HEK293T (cell line): ENCODE measurements at regions not wholly inside any gene's neighbourhood (a gene's known extent, or its start where the extent isn't known, plus 50 kb on each side); places are given as distances from the start of the nearest gene placed in this dataset.

Experiments
- CTCF ChIA-PET: fragments of 350-600 bp; formaldehyde crosslinking; extraction: SDS; loops from one replicate; lab custom pipeline; 2021; ENCODE audit warnings: antibody characterized with exemption, inconsistent platforms; lab: Yijun Ruan, JAX
- POLR2A ChIA-PET: fragments of 350-600 bp; formaldehyde crosslinking; extraction: SDS; loops from one replicate; lab custom pipeline; 2020; ENCODE audit warnings: antibody characterized with exemption, inconsistent platforms; lab: Yijun Ruan, JAX
- DNase-seq: peaks from one replicate; pipeline ENCODE4 v3.0.0; 2012; ENCODE audit warnings: mixed read lengths; ENCODE audit errors: extremely low spot score
- ARNT ChIP-seq: fragments of 450-650 bp; IDR thresholded peaks from 2 replicates; pipeline ENCODE4 v1.6.1; 2017; ENCODE audit warnings: mild to moderate bottlenecking
- BHLHE40 ChIP-seq: fragments of 450-650 bp; IDR thresholded peaks from 2 replicates; pipeline ENCODE4 v1.6.1; 2016; ENCODE audit warnings: mild to moderate bottlenecking, moderate library complexity, borderline replicate concordance
- CTBP1 ChIP-seq: fragments of 450-650 bp; IDR thresholded peaks from 2 replicates; pipeline ENCODE4 v1.6.1; 2016; ENCODE audit warnings: borderline replicate concordance
- ELF4 ChIP-seq: fragments of 450-650 bp; IDR thresholded peaks from 2 replicates; pipeline ENCODE4 v1.6.1; 2017; ENCODE audit warnings: antibody characterized with exemption
- FOXA1 ChIP-seq: fragments of 450-650 bp; IDR thresholded peaks from 2 replicates; pipeline ENCODE4 v1.6.1; 2016; ENCODE audit warnings: mild to moderate bottlenecking
- FOXK2 ChIP-seq: fragments of 450-650 bp; IDR thresholded peaks from 2 replicates; pipeline ENCODE4 v1.6.1; 2016; ENCODE audit warnings: mild to moderate bottlenecking
- FOXM1 ChIP-seq: fragments of 450-650 bp; IDR thresholded peaks from 2 replicates; pipeline ENCODE4 v1.6.1; 2017; ENCODE audit warnings: mild to moderate bottlenecking, borderline replicate concordance
- HDGF ChIP-seq: fragments of 450-650 bp; IDR thresholded peaks from 2 replicates; pipeline ENCODE4 v1.6.1; 2017; ENCODE audit warnings: antibody characterized with exemption, borderline replicate concordance
- L3MBTL2 ChIP-seq: fragments of 450-650 bp; conservative IDR thresholded peaks from 2 replicates; pipeline ENCODE4 v1.6.1; 2016; ENCODE audit warnings: mild to moderate bottlenecking
- LEF1 ChIP-seq: fragments of 450-650 bp; IDR thresholded peaks from 2 replicates; pipeline ENCODE4 v1.6.1; 2017; ENCODE audit warnings: mild to moderate bottlenecking, borderline replicate concordance
- NFRKB ChIP-seq: fragments of 450-650 bp; IDR thresholded peaks from 2 replicates; pipeline ENCODE4 v1.6.1; 2016; ENCODE audit warnings: mild to moderate bottlenecking, moderate library complexity
- SP1 ChIP-seq: fragments of 450-650 bp; IDR thresholded peaks from 2 replicates; pipeline ENCODE4 v1.6.1; 2017
- SUZ12 ChIP-seq: fragments of 450-650 bp; IDR thresholded peaks from 2 replicates; pipeline ENCODE4 v1.6.1; 2016; ENCODE audit warnings: mild to moderate bottlenecking
- TARDBP ChIP-seq: fragments of 450-650 bp; IDR thresholded peaks from 2 replicates; pipeline ENCODE4 v1.6.1; 2016
- ZNF384 ChIP-seq: fragments of 450-650 bp; IDR thresholded peaks from 2 replicates; pipeline ENCODE4 v1.6.1; 2016
- TF ChIP-seq, protein P1 (sequence below): fragments of 450-650 bp; IDR thresholded peaks from 2 replicates; pipeline ENCODE4 v1.6.1; 2016

GRCh38 chr10:33638374-33638773 is 303.9 kb upstream of the NRP1 start:
- ChIA-PET CTCF (no interaction called here), POLR2A (no interaction called here)

DNA sequence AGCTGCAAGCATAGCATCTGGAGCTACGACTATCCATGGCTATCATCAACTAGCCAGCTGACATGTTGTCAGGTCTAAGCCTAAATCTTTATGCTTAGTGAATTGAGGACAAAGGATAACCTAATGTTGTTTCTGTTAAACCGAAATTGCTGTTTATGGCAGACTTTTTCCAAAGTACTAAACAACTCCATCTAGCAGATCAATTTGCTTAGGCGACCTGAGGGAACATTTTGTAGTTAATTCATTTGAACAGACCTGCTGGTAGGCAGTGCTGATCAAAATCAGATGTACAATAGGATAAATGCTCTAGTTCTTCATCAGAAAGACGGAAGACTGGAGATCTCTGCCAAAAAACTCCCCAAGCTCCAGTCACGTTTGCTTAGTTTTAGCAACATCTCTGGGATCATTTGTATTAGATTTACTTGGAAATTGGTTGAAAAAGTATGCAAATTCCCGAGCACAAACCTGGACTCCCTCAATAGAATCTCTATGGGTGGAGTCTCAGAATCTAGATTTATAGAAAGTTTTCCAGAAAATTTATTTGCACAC is 301.6 kb upstream of the NRP1 start:
- ChIA-PET POLR2A (no interaction called here), CTCF (no interaction called here)
- no peak for DNase-seq
- TF ChIP-seq BHLHE40: no peak
- TF ChIP-seq LEF1: no peak
- TF ChIP-seq SUZ12: no peak
- TF ChIP-seq ARNT: no peak
- no peak for TF ChIP-seq L3MBTL2
- TF ChIP-seq, protein P1, sequence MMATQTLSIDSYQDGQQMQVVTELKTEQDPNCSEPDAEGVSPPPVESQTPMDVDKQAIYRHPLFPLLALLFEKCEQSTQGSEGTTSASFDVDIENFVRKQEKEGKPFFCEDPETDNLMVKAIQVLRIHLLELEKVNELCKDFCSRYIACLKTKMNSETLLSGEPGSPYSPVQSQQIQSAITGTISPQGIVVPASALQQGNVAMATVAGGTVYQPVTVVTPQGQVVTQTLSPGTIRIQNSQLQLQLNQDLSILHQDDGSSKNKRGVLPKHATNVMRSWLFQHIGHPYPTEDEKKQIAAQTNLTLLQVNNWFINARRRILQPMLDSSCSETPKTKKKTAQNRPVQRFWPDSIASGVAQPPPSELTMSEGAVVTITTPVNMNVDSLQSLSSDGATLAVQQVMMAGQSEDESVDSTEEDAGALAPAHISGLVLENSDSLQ: no peak
- no peak for TF ChIP-seq FOXK2
- TF ChIP-seq ELF4: no peak
- TF ChIP-seq FOXA1: no peak

More at GRCh38 chr10:33638374-33638773, 303.9 kb upstream of the NRP1 start:
- TF ChIP-seq LEF1: no peak
- TF ChIP-seq, protein P1: no peak
- TF ChIP-seq NFRKB: no peak
- no peak for TF ChIP-seq ZNF384
- no peak for TF ChIP-seq FOXM1
- TF ChIP-seq TARDBP: no peak
- TF ChIP-seq BHLHE40: no peak
- TF ChIP-seq ARNT: no peak
- no peak for TF ChIP-seq ELF4
- no peak for TF ChIP-seq HDGF
- no peak for TF ChIP-seq L3MBTL2
- TF ChIP-seq SP1: no peak
- DNase-seq: no peak

DNA sequence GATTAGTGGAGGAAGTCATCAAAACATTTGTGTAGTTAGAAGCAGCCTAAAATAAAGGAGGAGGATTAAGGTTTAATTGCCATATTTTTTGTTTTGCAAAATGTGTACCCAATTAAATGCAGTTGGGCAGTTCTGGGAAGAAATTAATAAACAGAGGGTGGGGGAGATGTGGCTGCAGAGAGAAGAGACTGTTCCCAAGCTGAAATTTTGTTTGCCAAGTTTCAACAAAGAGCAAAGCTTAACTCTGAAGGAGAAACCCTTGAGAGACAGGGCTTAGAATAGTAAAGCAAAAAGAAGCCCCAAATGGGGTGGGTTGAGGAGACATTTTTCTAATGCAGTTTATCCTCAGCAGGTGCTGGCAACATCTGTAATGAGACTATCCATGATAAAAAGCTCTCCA is 298.0 kb upstream of the NRP1 start:
- CTCF ChIA-PET: no interaction called here
- POLR2A ChIA-PET: no interaction called here
- TF ChIP-seq NFRKB (no peak), FOXK2 (no peak), ARNT (no peak), ZNF384 (no peak), SUZ12 (no peak), FOXM1 (no peak), LEF1 (no peak), BHLHE40 (no peak), ELF4 (no peak), TARDBP (no peak), L3MBTL2 (no peak), FOXA1 (no peak)
- TF ChIP-seq, protein P1: no peak
- DNase-seq: no peak

DNA sequence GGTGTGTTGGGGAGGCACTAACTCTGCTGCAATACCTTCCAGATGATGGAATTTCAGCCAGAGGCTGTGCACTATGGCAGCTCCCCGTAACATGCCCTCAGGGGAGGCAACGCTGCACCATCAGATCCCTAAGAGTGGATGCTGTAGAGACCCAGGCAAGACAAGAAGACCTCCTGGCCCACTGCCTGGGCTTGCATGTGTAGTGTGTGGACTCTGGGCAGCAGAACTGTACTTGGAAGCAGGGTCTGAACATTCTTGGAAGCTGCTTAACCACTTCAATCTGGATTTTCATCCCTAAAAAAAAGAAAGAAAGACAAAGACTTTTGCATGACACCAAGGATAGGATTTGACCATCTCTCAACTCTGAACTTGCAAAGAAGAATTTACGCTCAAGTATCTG is 297.5 kb upstream of the NRP1 start:
- DNase-seq: no peak
- ChIA-PET CTCF (no interaction called here), POLR2A (no interaction called here)
- no peak for TF ChIP-seq HDGF
- TF ChIP-seq, protein P1: no peak
- no peak for TF ChIP-seq ZNF384
- TF ChIP-seq ARNT: no peak
- TF ChIP-seq FOXA1: no peak
- no peak for TF ChIP-seq ELF4
- TF ChIP-seq FOXM1: no peak

GRCh38 chr10:33630761-33631160 is 296.3 kb upstream of the NRP1 start:
- TF ChIP-seq FOXK2 (no peak), CTBP1 (no peak), L3MBTL2 (no peak), SUZ12 (no peak), ARNT (no peak), FOXM1 (no peak), TARDBP (no peak)
- TF ChIP-seq, protein P1: no peak
- ChIA-PET POLR2A (no interaction called here), CTCF (no interaction called here)
- DNase-seq: no peak

DNA sequence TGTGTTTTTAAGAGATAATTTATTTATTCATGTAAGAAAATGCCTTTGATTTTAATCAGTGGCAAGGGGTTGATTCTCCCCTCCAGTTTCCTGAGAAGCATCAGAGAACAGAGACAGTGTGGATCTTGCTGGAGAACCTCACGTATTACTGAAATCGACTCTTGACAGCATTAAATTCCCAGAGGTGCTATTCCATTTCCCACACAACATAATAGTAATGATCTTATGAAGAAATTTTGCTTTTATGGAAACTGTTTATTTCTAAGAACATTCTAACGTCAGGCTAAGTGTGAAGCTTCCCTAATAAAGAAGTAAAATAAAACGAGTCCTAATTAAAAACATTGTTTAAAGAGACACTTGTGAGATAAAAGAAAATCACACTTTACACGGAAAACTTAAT is 293.1 kb upstream of the NRP1 start:
- DNase-seq: no peak
- ChIA-PET CTCF (no interaction called here), POLR2A (no interaction called here)
- TF ChIP-seq SP1: no peak
- TF ChIP-seq ELF4: no peak
- TF ChIP-seq ARNT: no peak
- no peak for TF ChIP-seq FOXK2
- TF ChIP-seq CTBP1: no peak
- TF ChIP-seq SUZ12: no peak
- no peak for TF ChIP-seq FOXM1
- no peak for TF ChIP-seq L3MBTL2
- TF ChIP-seq LEF1: no peak
- no peak for TF ChIP-seq BHLHE40
- TF ChIP-seq FOXA1: no peak
- no peak for TF ChIP-seq TARDBP
- TF ChIP-seq HDGF: no peak
- TF ChIP-seq, protein P1: no peak
- TF ChIP-seq NFRKB: no peak
- TF ChIP-seq ZNF384: no peak
